ENCODE measurements at regions not wholly inside any gene's neighbourhood (a gene's known extent, or its start where the extent isn't known, plus 50 kb on each side); places are given as distances from the start of the nearest gene placed in this dataset.

DNA sequence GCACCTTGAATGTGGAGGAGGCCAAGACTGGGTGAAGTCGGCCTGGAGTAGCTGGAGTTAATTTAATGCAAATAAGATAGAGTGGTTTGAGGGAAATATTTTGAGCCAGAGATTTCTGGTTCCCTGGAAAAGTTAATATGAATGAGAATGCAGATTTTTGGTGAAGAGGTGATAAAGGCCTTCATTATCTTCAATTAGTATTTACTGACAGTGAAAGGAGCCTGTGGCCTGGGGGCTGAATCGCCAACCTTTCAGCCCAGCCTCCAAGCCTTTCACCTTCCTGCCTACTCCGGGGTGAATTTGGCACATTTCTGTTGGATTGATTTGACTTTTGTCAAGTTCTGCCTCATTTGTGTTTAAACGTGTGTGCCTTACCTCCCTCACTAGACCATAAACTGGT lies 147.8 kb downstream of the SOX2 start:
- Histone ChIP-seq H3K4me1 (ENCODE audit: control insufficient read depth, extremely low read depth, insufficient read depth, low read length) (no peaks in the 10 kb centered on the region), H3K4me2 (ENCODE audit: insufficient read depth, low read length) (no peak overlapping the region), H3K9ac (replicated peaks; ENCODE audit: extremely low read depth, insufficient read depth, low read length) (no peak overlapping the region), H2AFZ (ENCODE audit: low read depth, low read length) (no peak overlapping the region), H3K9me3 (replicated peaks; ENCODE audit: control insufficient read depth, insufficient read depth, low read length) (no peaks in the 10 kb centered on the region), H3K4me3 (replicated peaks in 1 of 3; ENCODE audit: insufficient read depth in 1 of 3, low read depth in 1 of 3, low read length in 3 of 3) (no peak overlapping the region), H3K79me2 (ENCODE audit: control insufficient read depth, insufficient read depth, low read length) (no peaks in the 10 kb centered on the region), H3K36me3 (ENCODE audit: control insufficient read depth in 2 of 2, extremely low read depth in 1 of 2, insufficient read depth in 2 of 2, low read length in 2 of 2) (no peaks in the 10 kb centered on the region), H4K20me1 (replicated peaks; ENCODE audit: control insufficient read depth, extremely low read depth, insufficient read depth, low read length) (no peaks in the 10 kb centered on the region), H3K9me1 (replicated peaks; ENCODE audit: control insufficient read depth, extremely low read depth, insufficient read depth, low read length) (no peaks in the 10 kb centered on the region), H3K27ac (ENCODE audit: insufficient read depth, low read depth, low read length) (no peak overlapping the region), H3K27me3 (ENCODE audit: control insufficient read depth in 2 of 2, insufficient read depth in 2 of 2, low read length in 2 of 2) (no peaks in the 10 kb centered on the region)
- dilution Hi-C loops (cut with MboI; ENCODE audit: extremely low pct_ligation_motif_present, low sequenced_read_pairs) (no loop called here), intact Hi-C loops (cut with micrococcal nuclease) (no loop called here)
- FAIRE-seq (no peak), DNase-seq (ENCODE audit: low read depth, low spot score) (no peak)
- no peak for TF ChIP-seq EZH2 (IDR thresholded peaks at IDR 0.05; ENCODE audit: borderline replicate concordance, low read depth, low read length, severe bottlenecking)
- TF ChIP-seq POLR2AphosphoS5 (IDR thresholded peaks at IDR 0.05; ENCODE audit: insufficient read depth, low read depth, low read length), result no peak
- no peak for TF ChIP-seq FOS (IDR thresholded peaks at IDR 0.05; ENCODE audit: borderline replicate concordance, insufficient read depth, low read length)
- no peak for TF ChIP-seq GATA2 (IDR thresholded peaks at IDR 0.05; ENCODE audit: insufficient read depth, insufficient read length, low read depth, low read length)
- TF ChIP-seq JUN (IDR thresholded peaks at IDR 0.05; ENCODE audit: borderline replicate concordance, insufficient read depth, insufficient read length, low read depth), result no peak
- TF ChIP-seq POLR2A (IDR thresholded peaks at IDR 0.05; ENCODE audit: low read depth, low read length), result no peak
- TF ChIP-seq, protein P1, sequence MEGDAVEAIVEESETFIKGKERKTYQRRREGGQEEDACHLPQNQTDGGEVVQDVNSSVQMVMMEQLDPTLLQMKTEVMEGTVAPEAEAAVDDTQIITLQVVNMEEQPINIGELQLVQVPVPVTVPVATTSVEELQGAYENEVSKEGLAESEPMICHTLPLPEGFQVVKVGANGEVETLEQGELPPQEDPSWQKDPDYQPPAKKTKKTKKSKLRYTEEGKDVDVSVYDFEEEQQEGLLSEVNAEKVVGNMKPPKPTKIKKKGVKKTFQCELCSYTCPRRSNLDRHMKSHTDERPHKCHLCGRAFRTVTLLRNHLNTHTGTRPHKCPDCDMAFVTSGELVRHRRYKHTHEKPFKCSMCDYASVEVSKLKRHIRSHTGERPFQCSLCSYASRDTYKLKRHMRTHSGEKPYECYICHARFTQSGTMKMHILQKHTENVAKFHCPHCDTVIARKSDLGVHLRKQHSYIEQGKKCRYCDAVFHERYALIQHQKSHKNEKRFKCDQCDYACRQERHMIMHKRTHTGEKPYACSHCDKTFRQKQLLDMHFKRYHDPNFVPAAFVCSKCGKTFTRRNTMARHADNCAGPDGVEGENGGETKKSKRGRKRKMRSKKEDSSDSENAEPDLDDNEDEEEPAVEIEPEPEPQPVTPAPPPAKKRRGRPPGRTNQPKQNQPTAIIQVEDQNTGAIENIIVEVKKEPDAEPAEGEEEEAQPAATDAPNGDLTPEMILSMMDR (IDR thresholded peaks at IDR 0.05; ENCODE audit: extremely low read depth in 1 of 2, insufficient read depth in 1 of 2, low read depth in 1 of 2, low read length in 2 of 2), result no peak
- TF ChIP-seq, protein P2, sequence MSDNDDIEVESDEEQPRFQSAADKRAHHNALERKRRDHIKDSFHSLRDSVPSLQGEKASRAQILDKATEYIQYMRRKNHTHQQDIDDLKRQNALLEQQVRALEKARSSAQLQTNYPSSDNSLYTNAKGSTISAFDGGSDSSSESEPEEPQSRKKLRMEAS (IDR thresholded peaks at IDR 0.05; ENCODE audit: insufficient read depth, insufficient read length), result no peak
- no peak for TF ChIP-seq MYC (IDR thresholded peaks at IDR 0.05; ENCODE audit: low read depth, low read length)
- CTCF ChIA-PET, result no interaction called here
- BruUV-seq (replicated peaks), result no TSS peak
- POLR2A ChIA-PET, result no interaction called here
